ENCODE measurements at regions not wholly inside any gene's neighbourhood (a gene's known extent, or its start where the extent isn't known, plus 50 kb on each side); places are given as distances from the start of the nearest gene placed in this dataset.

GRCh38 chr3:94654096-94654495 is 591.2 kb downstream of the NSUN3 start:
- TF ChIP-seq CTCF (conservative IDR thresholded peaks at IDR 0.05 in 1 of 2, IDR thresholded peaks at IDR 0.05 in 1 of 2; ENCODE audit: extremely low read depth in 1 of 2, insufficient read depth in 1 of 2, low read depth in 1 of 2, low read length in 2 of 2) (no peak), EZH2 (IDR thresholded peaks at IDR 0.05; ENCODE audit: borderline replicate concordance, low read length) (no peak)

All from mammary epithelial cell (primary cell).